ENCODE measurements at regions not wholly inside any gene's neighbourhood (a gene's known extent, or its start where the extent isn't known, plus 50 kb on each side); places are given as distances from the start of the nearest gene placed in this dataset.

DNA sequence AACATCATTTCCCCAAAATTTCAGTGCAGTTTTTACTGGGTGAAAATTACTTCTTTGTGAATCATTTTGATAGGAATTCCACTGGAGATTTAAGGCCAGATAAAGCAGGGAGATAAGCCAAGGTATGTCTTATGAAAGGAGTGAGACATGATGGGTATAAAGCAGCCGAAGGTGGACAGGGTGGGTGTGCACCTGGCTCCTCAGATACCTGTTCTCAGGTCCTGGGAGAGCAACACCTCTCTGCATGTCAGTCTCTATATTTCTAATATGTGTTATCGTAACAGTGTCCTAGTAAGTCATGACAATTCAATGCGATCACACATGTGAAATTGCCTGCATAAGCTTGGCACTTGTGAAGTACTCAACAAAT is 768.8 kb downstream of the RNF144A start:
- CTCF ChIA-PET: no interaction called here
- H3K27ac Mint-ChIP-seq: no peak overlapping the region
- no peaks in the 10 kb centered on the region for H3K27me3 Mint-ChIP-seq
- no peak for ATAC-seq (ENCODE audit: low read depth)
- no peaks in the 10 kb centered on the region for H3K9me3 Mint-ChIP-seq
- H3K4me3 Mint-ChIP-seq: no peak overlapping the region
- H3K36me3 Mint-ChIP-seq (ENCODE audit: low read depth): no peaks in the 10 kb centered on the region
- no peak for DNase-seq
- POLR2A ChIA-PET: no interaction called here
- intact Hi-C loops (cut with micrococcal nuclease): no loop called here
- no peaks in the 10 kb centered on the region for H3K4me1 Mint-ChIP-seq
- TF ChIP-seq, protein P1, sequence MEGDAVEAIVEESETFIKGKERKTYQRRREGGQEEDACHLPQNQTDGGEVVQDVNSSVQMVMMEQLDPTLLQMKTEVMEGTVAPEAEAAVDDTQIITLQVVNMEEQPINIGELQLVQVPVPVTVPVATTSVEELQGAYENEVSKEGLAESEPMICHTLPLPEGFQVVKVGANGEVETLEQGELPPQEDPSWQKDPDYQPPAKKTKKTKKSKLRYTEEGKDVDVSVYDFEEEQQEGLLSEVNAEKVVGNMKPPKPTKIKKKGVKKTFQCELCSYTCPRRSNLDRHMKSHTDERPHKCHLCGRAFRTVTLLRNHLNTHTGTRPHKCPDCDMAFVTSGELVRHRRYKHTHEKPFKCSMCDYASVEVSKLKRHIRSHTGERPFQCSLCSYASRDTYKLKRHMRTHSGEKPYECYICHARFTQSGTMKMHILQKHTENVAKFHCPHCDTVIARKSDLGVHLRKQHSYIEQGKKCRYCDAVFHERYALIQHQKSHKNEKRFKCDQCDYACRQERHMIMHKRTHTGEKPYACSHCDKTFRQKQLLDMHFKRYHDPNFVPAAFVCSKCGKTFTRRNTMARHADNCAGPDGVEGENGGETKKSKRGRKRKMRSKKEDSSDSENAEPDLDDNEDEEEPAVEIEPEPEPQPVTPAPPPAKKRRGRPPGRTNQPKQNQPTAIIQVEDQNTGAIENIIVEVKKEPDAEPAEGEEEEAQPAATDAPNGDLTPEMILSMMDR (IDR thresholded peaks at IDR 0.05): no peak

DNA sequence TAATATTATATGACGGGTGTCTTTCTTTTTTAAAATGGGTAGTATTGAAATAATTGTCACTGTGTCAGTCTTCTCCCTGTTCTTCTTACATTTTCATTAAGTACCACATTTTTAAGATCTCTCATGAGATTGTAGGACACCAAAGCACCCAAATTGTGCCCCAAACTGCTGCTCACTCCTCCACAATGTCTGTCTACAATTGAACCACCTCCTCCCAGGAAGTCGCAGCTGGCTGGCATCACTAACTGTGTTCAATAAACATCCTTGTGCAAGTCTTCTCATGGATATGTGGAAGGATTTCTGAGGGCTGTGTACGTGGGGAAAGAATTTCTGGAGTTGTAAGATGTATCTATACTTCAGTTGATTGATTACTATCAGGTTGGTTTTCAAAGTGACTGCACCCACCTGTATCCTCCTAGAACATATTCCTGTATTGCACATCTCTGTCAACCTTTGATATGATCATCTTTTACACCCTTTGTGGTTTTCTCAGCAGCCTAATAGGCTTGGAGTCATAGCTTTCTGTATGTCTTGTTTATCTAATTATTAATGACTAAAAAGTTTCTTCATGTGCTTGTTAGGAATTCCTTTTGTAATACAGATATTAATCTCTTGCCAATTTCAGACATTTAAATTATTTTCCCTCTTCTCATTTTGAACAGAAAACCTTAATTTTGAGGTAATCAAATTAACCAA is 774.9 kb downstream of the RNF144A start:
- ATAC-seq (ENCODE audit: low read depth) (no peak), DNase-seq (no peak)
- H3K27ac Mint-ChIP-seq: no peak overlapping the region
- CTCF ChIA-PET: no interaction called here
- H3K36me3 Mint-ChIP-seq (ENCODE audit: low read depth): no peaks in the 10 kb centered on the region
- TF ChIP-seq, protein P1 (IDR thresholded peaks at IDR 0.05): no peak
- no peaks in the 10 kb centered on the region for H3K4me1 Mint-ChIP-seq
- peaks cover 2% of the 10 kb centered on the region for H3K27me3 Mint-ChIP-seq
- no peaks in the 10 kb centered on the region for H3K9me3 Mint-ChIP-seq
- intact Hi-C loops (cut with micrococcal nuclease): no loop called here
- POLR2A ChIA-PET: no interaction called here
- H3K4me3 Mint-ChIP-seq: no peak overlapping the region

DNA sequence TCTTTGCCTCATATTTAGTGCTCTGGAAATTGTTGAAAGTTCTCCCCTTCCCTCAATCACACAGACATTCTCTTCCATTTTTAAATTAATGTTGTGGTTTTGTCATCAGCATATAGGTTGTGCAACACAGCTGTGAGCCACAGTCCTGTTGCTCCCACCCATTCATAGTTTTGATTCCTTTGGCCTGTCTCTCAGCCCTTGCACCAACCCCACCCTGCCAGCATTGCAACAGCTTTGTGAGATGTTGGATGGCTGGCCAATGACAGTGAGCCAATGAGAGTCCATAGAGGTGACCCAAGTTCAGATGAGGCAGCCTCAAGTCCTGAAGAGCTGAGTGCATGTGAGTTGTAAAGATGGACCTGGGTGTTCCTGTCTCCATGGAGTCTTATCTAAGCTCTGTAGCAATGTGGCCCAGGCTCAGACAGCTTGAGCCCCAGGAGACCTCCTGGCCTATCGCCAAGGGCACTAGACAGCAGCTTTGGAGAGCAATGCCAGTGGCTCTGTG is 775.5 kb downstream of the RNF144A start:
- ATAC-seq (ENCODE audit: low read depth) (no peak), DNase-seq (no peak)
- CTCF ChIA-PET: no interaction called here
- H3K4me3 Mint-ChIP-seq: no peak overlapping the region
- no peaks in the 10 kb centered on the region for H3K9me3 Mint-ChIP-seq
- H3K27ac Mint-ChIP-seq: no peak overlapping the region
- no peaks in the 10 kb centered on the region for H3K36me3 Mint-ChIP-seq (ENCODE audit: low read depth)
- TF ChIP-seq, protein P1 (IDR thresholded peaks at IDR 0.05): no peak
- intact Hi-C loops (cut with micrococcal nuclease): no loop called here
- H3K4me1 Mint-ChIP-seq: no peaks in the 10 kb centered on the region
- POLR2A ChIA-PET: no interaction called here
- peaks cover 2% of the 10 kb centered on the region for H3K27me3 Mint-ChIP-seq

DNA sequence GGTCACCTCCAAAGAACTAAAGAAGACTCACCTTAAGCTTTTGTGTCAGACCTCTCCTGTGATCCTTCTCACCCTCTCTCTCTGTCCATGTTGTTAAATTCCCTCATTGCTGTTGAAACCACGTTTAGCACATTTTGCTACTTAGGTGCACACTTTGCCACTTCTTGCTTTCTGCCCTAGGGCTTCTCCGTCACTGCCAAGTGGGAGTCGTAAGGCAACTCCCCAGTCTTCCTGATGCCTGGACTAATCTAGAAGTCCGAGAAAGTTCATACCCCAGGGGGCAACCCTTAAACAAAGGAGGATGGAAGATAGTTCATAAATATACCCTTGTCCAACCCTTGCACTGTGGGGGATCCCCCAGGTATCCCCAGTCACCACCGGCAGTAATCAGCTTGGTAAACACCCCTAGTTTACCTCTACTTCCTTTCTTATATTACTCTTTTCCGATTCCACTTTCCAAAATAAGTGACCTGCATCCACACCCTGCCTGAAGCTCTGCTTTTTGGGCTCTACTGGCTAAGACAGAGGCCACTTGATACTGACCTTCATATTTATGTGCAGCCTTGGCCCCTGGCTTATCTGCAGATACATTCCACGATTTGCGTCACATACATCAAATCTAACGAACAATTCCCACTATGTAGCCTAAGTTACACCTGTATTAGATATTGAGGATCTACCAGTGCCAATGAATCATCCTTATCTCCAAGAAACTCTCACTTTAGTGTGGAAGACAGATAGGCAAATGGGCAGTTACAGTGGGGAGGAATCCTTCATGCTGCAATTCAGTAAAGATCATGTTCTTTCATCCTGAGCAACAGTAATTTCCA is 776.2 kb downstream of the RNF144A start:
- Mint-ChIP-seq H3K27me3 (peaks cover 2% of the 10 kb centered on the region), H3K4me3 (no peak overlapping the region), H3K4me1 (no peaks in the 10 kb centered on the region), H3K27ac (no peak overlapping the region), H3K9me3 (no peaks in the 10 kb centered on the region), H3K36me3 (ENCODE audit: low read depth) (no peaks in the 10 kb centered on the region)
- TF ChIP-seq, protein P1 (IDR thresholded peaks at IDR 0.05): no peak
- DNase-seq (no peak), ATAC-seq (ENCODE audit: low read depth) (no peak)
- intact Hi-C loops (cut with micrococcal nuclease): no loop called here
- CTCF ChIA-PET: no interaction called here
- POLR2A ChIA-PET: no interaction called here

Data from activated B cell treated with CpG ODN at 0.5 μM for 24 hours (primary cell).